A673 (cell line): ENCODE measurements at regions not wholly inside any gene's neighbourhood (a gene's known extent, or its start where the extent isn't known, plus 50 kb on each side); places are given as distances from the start of the nearest gene placed in this dataset.

Experiments
- BruUV-seq: library from RNA; stranded (reverse); fragments of 400-500 nt; replicated peaks from 2 replicates; lab custom pipeline; 2021; lab: Mats Ljungman, UMichigan
- CTCF ChIA-PET: fragments of 300-600 bp; sonication (Branson Sonifier 250); formaldehyde crosslinking; loops from one replicate; lab custom pipeline; 2022; ENCODE audit warnings: antibody characterized with exemption; lab: Charles Lee
- POLR2A ChIA-PET: fragments of 300-600 bp; sonication (Branson Sonifier 250); formaldehyde crosslinking; loops from one replicate; lab custom pipeline; 2022; ENCODE audit warnings: antibody characterized with exemption; ENCODE audit not compliant: low non-redundant PET; lab: Charles Lee
- DNase-seq: peaks from one replicate; pipeline ENCODE4 v3.0.0-alpha.2; 2015; ENCODE audit warnings: low spot score
- H3K27ac ChIP-seq: fragments of 200-600 bp; sonication (generic); 2 replicates; pipeline ENCODE4 v1.5.1; 2016; ENCODE audit warnings: mixed run types, low read depth, mild to moderate bottlenecking, mixed read lengths, antibody characterized with exemption, low read length; ENCODE audit not compliant: poor library complexity, severe bottlenecking
- H3K27me3 ChIP-seq: fragments of 200-600 bp; sonication (generic); replicated peaks from 2 replicates; pipeline ENCODE4 v1.6.1; 2017; ENCODE audit warnings: mixed run types, low read depth, mild to moderate bottlenecking, mixed read lengths, antibody characterized with exemption, low read length; ENCODE audit not compliant: insufficient read depth, poor library complexity
- H3K36me3 ChIP-seq: fragments of 200-600 bp; sonication (generic); 2 replicates; pipeline ENCODE4 v1.6.1; 2016; ENCODE audit warnings: mixed run types, mild to moderate bottlenecking, mixed read lengths, antibody characterized with exemption, low read length; ENCODE audit not compliant: insufficient read depth, poor library complexity, severe bottlenecking
- H3K4me1 ChIP-seq: fragments of 200-600 bp; sonication (generic); 2 replicates; pipeline ENCODE4 v1.6.1; 2017; ENCODE audit warnings: mixed run types, mild to moderate bottlenecking, mixed read lengths, antibody characterized with exemption, low read length; ENCODE audit not compliant: insufficient read depth, poor library complexity, severe bottlenecking
- H3K4me3 ChIP-seq: fragments of 200-600 bp; sonication (generic); 2 replicates; pipeline ENCODE4 v1.5.1; 2016; ENCODE audit warnings: low read depth, mixed run types, mild to moderate bottlenecking, mixed read lengths, low read length; ENCODE audit not compliant: poor library complexity, severe bottlenecking
- H3K9me3 ChIP-seq: fragments of 200-600 bp; sonication (generic); 2 replicates; pipeline ENCODE4 v1.6.1; 2016; ENCODE audit warnings: mixed run types, low read depth, mild to moderate bottlenecking, mixed read lengths, antibody characterized with exemption, low read length; ENCODE audit not compliant: poor library complexity, severe bottlenecking
- CTCF ChIP-seq: fragments of 300-800, 200-600 bp; sonication (generic); conservative IDR thresholded peaks from 2 replicates; pipeline ENCODE4 v1.5.1; 2017; ENCODE audit warnings: low read depth, mild to moderate bottlenecking, antibody characterized with exemption, low read length, moderate library complexity, mixed read lengths
- EZH2 ChIP-seq: fragments of 200-600 bp; sonication (generic); IDR thresholded peaks from 2 replicates; pipeline ENCODE4 v1.6.1; 2017; ENCODE audit warnings: borderline replicate concordance, low read depth, mild to moderate bottlenecking, mixed read lengths, antibody characterized with exemption, low read length; ENCODE audit not compliant: poor library complexity, severe bottlenecking
- intact Hi-C: fragments of 100-400 bp; cut with micrococcal nuclease; formaldehyde crosslinking; loops from one replicate; pipeline ENCODE4 v1.10.0; 2022; ENCODE audit not compliant: unreplicated experiment

- Histone ChIP-seq H3K9me3 (no peaks in the 10 kb centered on the region), H3K36me3 (no peaks in the 10 kb centered on the region), H3K4me1 (no peaks in the 10 kb centered on the region), H3K27me3 (no peaks in the 10 kb centered on the region), H3K27ac (no peak overlapping the region), H3K4me3 (no peak overlapping the region)
- DNase-seq = no peak
- TF ChIP-seq EZH2 = no peak
- no peak for TF ChIP-seq CTCF
- no TSS peak for BruUV-seq
- ChIA-PET CTCF (no interaction called here), POLR2A (no interaction called here)
- intact Hi-C loops = no loop called here
These were observed 175.4 kb upstream of the ATP6AP2 start for GRCh38 chrX:40405399-40405798.

- Histone ChIP-seq H3K9me3 (no peaks in the 10 kb centered on the region), H3K4me3 (no peak overlapping the region), H3K27me3 (no peaks in the 10 kb centered on the region), H3K36me3 (no peaks in the 10 kb centered on the region), H3K27ac (no peak overlapping the region), H3K4me1 (no peaks in the 10 kb centered on the region)
- no peak for TF ChIP-seq CTCF
- no peak for TF ChIP-seq EZH2
- no TSS peak for BruUV-seq
- DNase-seq = no peak
- POLR2A ChIA-PET = interaction anchor here (0.6 kb wide), 1 partner anchor 930 kb away, joined by 4 read pairs; the partner anchor contains the start of gene DDX3X
- intact Hi-C loops = no loop called here
- CTCF ChIA-PET = no interaction called here
These were observed 177.0 kb upstream of the ATP6AP2 start for GRCh38 chrX:40403757-40404156.

GRCh38 chrX:40402831-40403533, 177.8 kb upstream of the ATP6AP2 start:
- TF ChIP-seq EZH2 = no peak
- TF ChIP-seq CTCF = no peak
- DNase-seq = peak; percentile 7
- CTCF ChIA-PET = no interaction called here

More at GRCh38 chrX:40402831-40403533, 177.8 kb upstream of the ATP6AP2 start:
- Histone ChIP-seq H3K27ac (no peak overlapping the region), H3K4me1 (no peaks in the 10 kb centered on the region), H3K27me3 (no peaks in the 10 kb centered on the region), H3K9me3 (no peaks in the 10 kb centered on the region), H3K36me3 (no peaks in the 10 kb centered on the region), H3K4me3 (no peak overlapping the region)
- intact Hi-C loops = no loop called here
- POLR2A ChIA-PET = interaction anchor here (0.6 kb wide), 1 partner anchor 931 kb away, joined by 4 read pairs; the partner anchor contains the start of gene DDX3X
- BruUV-seq = no TSS peak
